Osteoblast (primary cell): ENCODE measurements at regions not wholly inside any gene's neighbourhood (a gene's known extent, or its start where the extent isn't known, plus 50 kb on each side); places are given as distances from the start of the nearest gene placed in this dataset.

Source experiments
- DNase-seq: peaks from one replicate; pipeline ENCODE4 v3.0.0; 2011; ENCODE audit warnings: low spot score, mixed read lengths; ENCODE audit not compliant: insufficient read length; ENCODE audit errors: missing footprints
- H2AFZ ChIP-seq: 2 replicates; pipeline ENCODE4 v1.6.0; 2011; ENCODE audit warnings: mild to moderate bottlenecking, low read length
- H3K27ac ChIP-seq: 2 replicates; pipeline ENCODE4 v1.5.1; 2011; ENCODE audit warnings: mild to moderate bottlenecking, low read depth, low read length, moderate library complexity
- H3K27me3 ChIP-seq: 2 replicates; pipeline ENCODE4 v1.6.0; 2012; ENCODE audit warnings: mild to moderate bottlenecking, control low read depth, inconsistent platforms, low read length, moderate library complexity; ENCODE audit not compliant: insufficient read depth
- H3K36me3 ChIP-seq: 2 replicates; pipeline ENCODE4 v1.5.1; 2011; ENCODE audit warnings: mild to moderate bottlenecking, low read length, control low read depth, moderate library complexity; ENCODE audit not compliant: insufficient read depth
- H3K4me1 ChIP-seq: 2 replicates; pipeline ENCODE4 v1.5.1; 2011; ENCODE audit warnings: mild to moderate bottlenecking, low read length, control low read depth, moderate library complexity; ENCODE audit not compliant: insufficient read depth
- H3K4me2 ChIP-seq: 2 replicates; pipeline ENCODE4 v1.6.0; 2011; ENCODE audit warnings: mild to moderate bottlenecking, low read length; ENCODE audit not compliant: insufficient read depth
- H3K4me3 ChIP-seq: fragments of 200-600 bp; sonication (generic); 3 replicates; pipeline ENCODE4 v1.5.1; 2012; ENCODE audit warnings: mild to moderate bottlenecking, low read length, inconsistent platforms; ENCODE audit not compliant: insufficient read depth
- H3K79me2 ChIP-seq: 2 replicates; pipeline ENCODE4 v1.6.0; 2012; ENCODE audit warnings: mild to moderate bottlenecking, low read length, control low read depth, inconsistent platforms; ENCODE audit not compliant: insufficient read depth
- H3K9me3 ChIP-seq: 2 replicates; pipeline ENCODE4 v1.5.1; 2011; ENCODE audit warnings: low read depth, low read length, control low read depth
- H4K20me1 ChIP-seq: 2 replicates; pipeline ENCODE4 v1.6.0; 2012; ENCODE audit warnings: mild to moderate bottlenecking, low read length, control low read depth; ENCODE audit not compliant: insufficient read depth
- CTCF ChIP-seq: IDR thresholded peaks from 2 replicates; pipeline ENCODE4 v1.5.1; 2011; ENCODE audit warnings: mild to moderate bottlenecking, low read depth, low read length, moderate library complexity; ENCODE audit errors: extremely low read depth

- H3K4me2 ChIP-seq: no peak overlapping the region
- peaks cover 36% of the 10 kb centered on the region for H3K27me3 ChIP-seq
- no peak for DNase-seq
- no peaks in the 10 kb centered on the region for H3K36me3 ChIP-seq
- H2AFZ ChIP-seq: no peak overlapping the region
- no peaks in the 10 kb centered on the region for H4K20me1 ChIP-seq
- no peak overlapping the region for H3K4me3 ChIP-seq
- no peaks in the 10 kb centered on the region for H3K4me1 ChIP-seq
- H3K79me2 ChIP-seq: no peaks in the 10 kb centered on the region
- TF ChIP-seq CTCF: no peak
- no peak overlapping the region for H3K27ac ChIP-seq
- H3K9me3 ChIP-seq: peaks cover 2% of the 10 kb centered on the region
These were observed 78.7 kb upstream of the PROK2 start for GRCh38 chr3:71863563-71864190.

GRCh38 chr3:71862371-71863140, 77.6 kb upstream of the PROK2 start:
- TF ChIP-seq CTCF: no peak
- peaks cover 34% of the 10 kb centered on the region for H3K27me3 ChIP-seq
- no peak overlapping the region for H3K4me2 ChIP-seq
- H3K9me3 ChIP-seq: peaks cover 2% of the 10 kb centered on the region
- H3K27ac ChIP-seq: no peak overlapping the region
- no peak overlapping the region for H3K4me3 ChIP-seq
- DNase-seq: no peak
- no peaks in the 10 kb centered on the region for H4K20me1 ChIP-seq
- no peaks in the 10 kb centered on the region for H3K36me3 ChIP-seq
- no peaks in the 10 kb centered on the region for H3K4me1 ChIP-seq
- no peaks in the 10 kb centered on the region for H3K79me2 ChIP-seq
- H2AFZ ChIP-seq: no peak overlapping the region

- Histone ChIP-seq H3K9me3 (peaks cover 2% of the 10 kb centered on the region), H3K27ac (no peak overlapping the region), H3K79me2 (no peaks in the 10 kb centered on the region), H3K27me3 (peaks cover 13% of the 10 kb centered on the region), H3K36me3 (no peaks in the 10 kb centered on the region), H2AFZ (no peak overlapping the region), H3K4me1 (no peaks in the 10 kb centered on the region), H3K4me2 (no peak overlapping the region), H3K4me3 (no peak overlapping the region), H4K20me1 (no peaks in the 10 kb centered on the region)
- peak; percentile 15 for TF ChIP-seq CTCF
- DNase-seq: no peak
These were observed 74.2 kb upstream of the PROK2 start for GRCh38 chr3:71859123-71859519.

GRCh38 chr3:71858503-71859122, 73.7 kb upstream of the PROK2 start:
- no peaks in the 10 kb centered on the region for H3K4me1 ChIP-seq
- no peak overlapping the region for H3K4me2 ChIP-seq
- H3K27ac ChIP-seq: no peak overlapping the region
- H3K4me3 ChIP-seq: no peak overlapping the region
- no peak overlapping the region for H2AFZ ChIP-seq
- no peak for DNase-seq
- no peaks in the 10 kb centered on the region for H3K36me3 ChIP-seq
- H4K20me1 ChIP-seq: no peaks in the 10 kb centered on the region
- H3K27me3 ChIP-seq: peaks cover 14% of the 10 kb centered on the region
- H3K9me3 ChIP-seq: peaks cover 2% of the 10 kb centered on the region
- H3K79me2 ChIP-seq: no peaks in the 10 kb centered on the region
- TF ChIP-seq CTCF: no peak
